IPS-20b (cell line): ENCODE measurements at regions not wholly inside any gene's neighbourhood (a gene's known extent, or its start where the extent isn't known, plus 50 kb on each side); places are given as distances from the start of the nearest gene placed in this dataset.

Experiments
- H3K27ac ChIP-seq: one replicate; pipeline ENCODE4 v1.5.1; 2013; ENCODE audit warnings: low read length
- H3K27me3 ChIP-seq: 2 replicates; pipeline ENCODE4 v1.6.1; 2013; ENCODE audit warnings: mild to moderate bottlenecking, low read length, inconsistent platforms; ENCODE audit not compliant: insufficient read depth
- H3K36me3 ChIP-seq: 2 replicates; pipeline ENCODE4 v1.6.1; 2013; ENCODE audit warnings: low read depth, mild to moderate bottlenecking, inconsistent platforms, low read length, moderate library complexity; ENCODE audit not compliant: insufficient read depth
- H3K4me1 ChIP-seq: 2 replicates; pipeline ENCODE4 v1.6.1; 2013; ENCODE audit warnings: mild to moderate bottlenecking, control low read depth, inconsistent platforms, low read length, moderate library complexity; ENCODE audit not compliant: insufficient read depth
- H3K4me3 ChIP-seq: 2 replicates; pipeline ENCODE4 v1.5.1; 2013; ENCODE audit warnings: mild to moderate bottlenecking, low read length, inconsistent platforms
- H3K9ac ChIP-seq: 2 replicates; pipeline ENCODE4 v1.6.1; 2013; ENCODE audit warnings: low read depth, mild to moderate bottlenecking, inconsistent platforms, low read length, moderate library complexity
- H3K9me3 ChIP-seq: 2 replicates; pipeline ENCODE4 v1.6.1; 2013; ENCODE audit warnings: mild to moderate bottlenecking, low read depth, low read length, inconsistent platforms; ENCODE audit not compliant: insufficient read depth

DNA sequence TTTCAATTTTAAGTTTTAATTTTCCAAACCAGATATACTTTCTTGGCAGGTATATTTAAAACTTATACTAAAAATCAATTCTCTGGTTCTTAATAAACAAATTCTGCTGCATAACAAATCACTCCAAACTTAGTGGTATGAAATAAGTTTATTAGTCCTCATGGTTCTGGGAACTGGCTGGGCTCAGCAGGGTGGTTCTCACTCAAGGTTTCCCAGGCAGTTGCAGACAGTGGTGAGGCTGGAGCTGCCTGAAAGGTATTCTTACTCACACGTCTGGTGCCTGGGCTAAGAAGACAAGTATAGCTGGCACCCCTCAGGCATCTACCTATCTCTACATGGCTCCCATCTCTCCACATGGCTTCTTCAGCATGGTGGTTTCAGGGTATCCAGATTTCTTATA, 308.2 kb upstream of the CCDC196 start:
- no peaks in the 10 kb centered on the region for H3K36me3 ChIP-seq
- no peaks in the 10 kb centered on the region for H3K4me1 ChIP-seq
- H3K9ac ChIP-seq = no peak overlapping the region
- H3K27me3 ChIP-seq = no peaks in the 10 kb centered on the region
- H3K9me3 ChIP-seq = no peaks in the 10 kb centered on the region; the same call in 1 of the 2 replicates
- H3K27ac ChIP-seq = no peak overlapping the region
- H3K4me3 ChIP-seq = no peak overlapping the region

DNA sequence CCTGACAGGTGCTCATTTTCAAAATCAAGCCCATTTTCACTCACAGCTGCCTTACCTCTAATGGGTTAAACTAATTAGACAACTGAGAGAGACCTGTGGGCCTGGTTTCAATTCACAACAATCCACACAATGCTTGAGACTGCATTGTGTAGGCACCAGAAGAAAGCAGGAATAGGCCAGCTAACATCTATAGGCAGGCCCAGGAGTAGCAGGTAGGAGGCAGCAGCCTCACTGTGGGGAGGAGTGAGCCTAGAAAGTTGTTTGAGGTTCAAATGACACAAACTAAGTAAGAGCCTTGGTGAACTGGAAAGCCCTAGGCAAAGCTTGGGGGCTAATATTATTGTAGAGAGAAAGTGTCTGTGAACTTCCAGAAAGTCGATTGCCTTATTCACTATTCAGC, 289.5 kb upstream of the CCDC196 start:
- no peaks in the 10 kb centered on the region for H3K36me3 ChIP-seq
- H3K9ac ChIP-seq = no peak overlapping the region
- no peak overlapping the region for H3K4me3 ChIP-seq
- H3K27me3 ChIP-seq = no peaks in the 10 kb centered on the region
- no peaks in the 10 kb centered on the region; the same call in 1 of the 2 replicates for H3K4me1 ChIP-seq
- peaks cover 3% of the 10 kb centered on the region; the same call in 1 of the 2 replicates for H3K9me3 ChIP-seq
- no peak overlapping the region for H3K27ac ChIP-seq

DNA sequence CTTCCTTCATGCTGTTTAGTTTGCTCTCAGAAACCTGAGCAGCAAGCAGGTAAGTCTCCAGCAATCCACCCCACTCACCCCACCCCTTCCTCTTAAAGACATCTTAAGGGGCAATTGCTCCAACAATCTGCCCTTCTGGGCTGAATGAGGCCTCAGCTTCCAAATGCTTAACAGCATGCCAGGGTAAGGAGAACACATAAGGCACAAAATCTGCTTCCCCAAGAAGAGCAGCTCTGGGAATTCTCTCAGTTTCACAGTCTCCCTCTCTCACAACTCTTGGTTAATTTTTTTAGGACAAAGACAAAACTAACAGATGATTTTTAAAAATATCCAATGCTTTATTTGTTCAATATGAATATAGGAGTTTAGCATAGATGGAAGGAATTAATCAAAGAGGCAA, 288.9 kb upstream of the CCDC196 start:
- no peaks in the 10 kb centered on the region for H3K27me3 ChIP-seq
- no peak overlapping the region for H3K9ac ChIP-seq
- no peak overlapping the region for H3K27ac ChIP-seq
- H3K9me3 ChIP-seq = peaks cover 3% of the 10 kb centered on the region; the same call in 1 of the 2 replicates
- no peaks in the 10 kb centered on the region for H3K36me3 ChIP-seq
- H3K4me1 ChIP-seq = no peaks in the 10 kb centered on the region; the same call in 1 of the 2 replicates
- H3K4me3 ChIP-seq = no peak overlapping the region

DNA sequence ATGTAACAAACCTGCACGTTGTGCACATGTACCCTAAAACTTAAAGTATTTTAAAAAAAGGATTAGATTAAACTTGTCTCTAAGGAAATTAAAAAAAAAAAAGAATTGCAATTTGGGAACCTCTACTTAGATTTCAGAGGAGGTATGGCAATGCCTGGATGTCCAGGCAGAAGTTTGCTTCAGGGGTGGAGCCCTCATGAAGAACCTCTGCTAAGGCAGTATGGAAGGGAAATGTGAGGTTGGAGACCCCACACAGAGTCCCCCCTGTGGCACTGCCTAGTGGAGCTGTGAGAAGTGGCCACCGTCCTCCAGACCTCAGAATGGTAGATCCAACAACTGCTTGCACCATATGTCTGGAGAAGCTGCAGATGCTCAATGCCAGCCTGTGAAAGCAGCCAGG, 279.6 kb upstream of the CCDC196 start:
- H3K36me3 ChIP-seq = no peaks in the 10 kb centered on the region
- H3K27ac ChIP-seq = no peak overlapping the region
- H3K4me3 ChIP-seq = no peak overlapping the region

DNA sequence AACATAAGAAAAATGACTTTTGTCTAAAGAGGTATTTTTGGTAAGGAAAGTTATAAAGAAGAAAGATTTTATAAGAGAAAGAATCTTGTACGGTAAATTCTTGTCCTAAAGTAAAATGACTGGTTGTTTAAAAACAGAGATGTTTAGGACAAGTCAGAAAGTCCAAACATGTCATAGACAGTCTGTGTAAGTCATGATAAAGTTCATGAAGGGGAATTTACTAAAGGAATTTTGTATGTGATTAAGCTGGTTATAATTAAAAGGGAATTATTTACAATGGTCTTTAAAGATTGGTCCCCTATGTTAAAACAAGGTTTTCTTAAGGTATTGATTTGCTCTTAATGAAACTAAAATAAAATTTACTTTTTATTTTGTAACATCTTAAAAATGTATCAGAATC, 269.4 kb upstream of the CCDC196 start:
- no peak overlapping the region for H3K4me3 ChIP-seq
- no peaks in the 10 kb centered on the region for H3K27me3 ChIP-seq
- H3K36me3 ChIP-seq = no peaks in the 10 kb centered on the region; the same call in 1 of the 2 replicates
- 0 out of 2 replicates have a peak, but pooled peaks cover 3% of the 10 kb centered on the region for H3K4me1 ChIP-seq
- peaks cover 65% of the 10 kb centered on the region for H3K9me3 ChIP-seq
- no peak overlapping the region for H3K27ac ChIP-seq
- H3K9ac ChIP-seq = no peak overlapping the region

More for the DNA sequence above, 279.6 kb upstream of the CCDC196 start:
- no peaks in the 10 kb centered on the region for H3K4me1 ChIP-seq
- H3K9ac ChIP-seq = no peak overlapping the region
- no peaks in the 10 kb centered on the region for H3K27me3 ChIP-seq
- H3K9me3 ChIP-seq = peaks cover 26% of the 10 kb centered on the region

DNA sequence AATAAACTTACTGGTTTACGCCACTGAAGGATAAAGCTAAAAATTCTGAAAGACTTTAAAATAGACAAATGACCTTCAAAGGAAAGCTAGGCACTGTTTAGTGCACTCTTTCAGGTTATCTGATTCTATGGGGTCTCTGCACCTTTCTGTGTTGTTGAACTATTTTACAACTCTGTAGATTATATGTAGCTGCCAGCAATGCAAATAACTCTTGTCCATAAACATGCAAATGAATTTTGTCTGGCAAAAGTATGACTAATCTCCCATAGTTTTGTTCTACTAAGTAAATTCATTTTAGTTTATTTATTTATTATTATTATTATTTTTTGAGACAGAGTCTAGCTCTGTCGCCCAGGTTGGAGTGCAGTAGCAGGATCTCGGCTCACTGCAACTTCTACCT, 266.3 kb upstream of the CCDC196 start:
- Histone ChIP-seq H3K4me1 (no peaks in the 10 kb centered on the region), H3K27me3 (no peaks in the 10 kb centered on the region), H3K27ac (no peak overlapping the region), H3K9me3 (peaks cover 48% of the 10 kb centered on the region), H3K4me3 (no peak overlapping the region), H3K9ac (no peak overlapping the region), H3K36me3 (no peaks in the 10 kb centered on the region; the same call in 1 of the 2 replicates)

DNA sequence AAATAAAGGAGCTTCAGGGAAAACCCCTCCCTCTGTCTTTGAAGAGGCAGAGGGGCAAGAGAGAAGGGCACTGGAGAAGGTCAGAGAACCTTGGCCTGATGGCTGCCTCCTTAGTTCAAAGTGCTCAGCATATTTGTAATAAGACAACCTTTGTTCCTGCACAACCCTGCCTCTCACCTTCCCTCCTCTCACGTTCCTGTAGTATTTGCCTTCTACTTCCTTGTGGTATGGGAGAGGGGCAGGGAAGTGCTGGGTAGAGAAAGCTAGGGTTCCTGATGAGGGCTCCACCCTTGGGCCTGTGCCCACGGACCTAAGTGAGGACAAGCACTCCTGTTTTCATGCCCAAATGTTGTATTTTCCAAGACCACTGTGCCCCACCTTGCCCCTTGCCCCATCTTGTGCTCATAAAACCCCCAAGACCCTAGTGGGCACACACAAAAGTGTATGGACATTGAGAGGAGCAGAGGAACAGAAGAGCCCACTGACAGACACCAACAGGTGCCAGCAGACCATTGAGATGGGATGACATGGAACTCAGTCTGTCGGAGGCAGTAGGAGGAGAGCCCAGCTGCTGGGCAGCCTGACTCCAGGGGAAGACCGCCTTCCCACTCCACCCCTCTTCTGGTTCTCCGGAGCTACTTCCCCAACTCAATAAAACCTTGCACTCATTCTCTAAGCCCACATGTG, 261.5 kb upstream of the CCDC196 start:
- Histone ChIP-seq H3K4me1 (no peaks in the 10 kb centered on the region), H3K9ac (no peak overlapping the region), H3K36me3 (no peaks in the 10 kb centered on the region), H3K27me3 (no peaks in the 10 kb centered on the region), H3K9me3 (peaks cover 6% of the 10 kb centered on the region), H3K4me3 (no peak overlapping the region), H3K27ac (no peak overlapping the region)

DNA sequence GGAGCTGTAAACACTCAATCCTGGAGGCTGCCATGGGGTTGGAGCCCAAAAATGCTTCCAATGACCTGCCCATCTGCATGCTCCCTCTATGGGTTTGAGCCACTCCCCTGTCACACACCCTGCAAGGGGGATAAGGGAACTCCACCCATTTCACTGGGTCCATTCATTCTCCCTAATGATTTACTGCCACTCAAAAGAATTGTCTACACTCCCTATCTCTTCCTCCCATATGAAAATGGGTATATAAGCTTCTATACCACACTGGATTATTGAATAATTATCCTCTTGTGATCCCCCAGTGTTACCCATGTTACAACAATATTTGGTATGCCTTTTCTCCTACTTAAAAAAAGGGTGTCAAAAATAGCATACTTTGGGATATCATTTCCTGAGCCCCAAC, 260.8 kb upstream of the CCDC196 start:
- Histone ChIP-seq H3K4me3 (no peak overlapping the region), H3K27ac (no peak overlapping the region), H3K9me3 (peaks cover 4% of the 10 kb centered on the region), H3K9ac (no peak overlapping the region), H3K36me3 (no peaks in the 10 kb centered on the region), H3K27me3 (no peaks in the 10 kb centered on the region), H3K4me1 (no peaks in the 10 kb centered on the region)

DNA sequence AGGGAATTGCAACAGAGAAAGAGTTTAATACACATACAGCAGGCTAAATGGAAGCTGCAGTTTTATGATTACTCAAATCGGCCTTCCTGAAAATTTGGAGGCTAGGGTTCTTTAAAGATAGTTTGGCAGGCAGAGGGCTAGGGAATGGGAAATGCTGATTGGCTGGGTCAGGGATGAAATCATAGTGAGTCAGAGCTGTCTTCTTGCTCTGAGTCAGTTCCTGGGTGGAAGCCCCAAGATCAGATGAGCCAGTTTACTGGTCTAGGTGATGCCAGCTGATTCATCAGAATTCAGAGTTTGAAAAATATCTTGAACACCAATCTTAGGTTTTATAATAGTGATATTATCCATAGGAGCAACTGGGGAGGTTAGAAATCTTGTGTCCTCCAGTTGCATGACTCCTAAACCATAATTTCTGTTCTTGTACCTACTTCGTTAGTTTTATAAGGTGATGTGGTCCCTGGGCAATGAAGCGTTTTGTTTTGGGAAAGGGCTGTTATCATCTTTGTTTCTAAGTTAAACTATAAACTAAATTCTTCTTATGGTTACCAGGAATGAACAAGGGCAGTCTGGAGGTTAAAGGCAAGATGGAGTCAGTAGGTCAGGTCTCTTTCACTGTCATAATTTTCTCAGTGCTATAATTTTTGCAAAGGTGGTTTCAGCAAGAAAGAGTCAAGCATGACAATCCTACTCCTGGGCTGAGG, 257.8 kb upstream of the CCDC196 start:
- H3K27ac ChIP-seq = no peak overlapping the region
- no peak overlapping the region for H3K4me3 ChIP-seq
- no peaks in the 10 kb centered on the region; the same call in 1 of the 2 replicates for H3K27me3 ChIP-seq

DNA sequence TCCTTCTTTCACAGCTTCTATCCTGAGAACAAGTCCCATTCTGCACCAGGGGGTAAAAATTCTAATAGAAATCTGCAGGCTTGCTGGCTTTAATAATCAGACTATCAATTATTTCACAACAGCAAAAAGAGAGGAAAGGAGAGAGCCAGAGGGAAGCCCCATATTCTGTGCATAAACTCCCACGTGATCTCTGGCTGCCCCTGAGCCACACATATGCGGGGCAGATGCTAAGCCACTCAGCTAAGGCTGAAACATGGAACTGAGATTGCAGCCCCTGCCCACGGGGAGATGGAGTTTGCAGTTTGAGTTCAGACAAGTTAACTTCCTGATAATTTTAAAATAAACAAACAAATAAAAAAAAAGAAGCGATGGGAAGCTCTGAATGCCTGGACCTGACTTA, 254.4 kb upstream of the CCDC196 start:
- Histone ChIP-seq H3K4me3 (no peak overlapping the region), H3K27me3 (no peaks in the 10 kb centered on the region; the same call in 1 of the 2 replicates), H3K9me3 (0 out of 2 replicates have a peak, but pooled peaks cover 4% of the 10 kb centered on the region), H3K27ac (no peak overlapping the region), H3K9ac (no peak overlapping the region), H3K36me3 (no peaks in the 10 kb centered on the region), H3K4me1 (no peaks in the 10 kb centered on the region)

More for the DNA sequence above, 257.8 kb upstream of the CCDC196 start:
- Histone ChIP-seq H3K4me1 (no peaks in the 10 kb centered on the region), H3K9ac (no peak overlapping the region), H3K36me3 (no peaks in the 10 kb centered on the region), H3K9me3 (peaks cover 4% of the 10 kb centered on the region; the same call in 1 of the 2 replicates)

DNA sequence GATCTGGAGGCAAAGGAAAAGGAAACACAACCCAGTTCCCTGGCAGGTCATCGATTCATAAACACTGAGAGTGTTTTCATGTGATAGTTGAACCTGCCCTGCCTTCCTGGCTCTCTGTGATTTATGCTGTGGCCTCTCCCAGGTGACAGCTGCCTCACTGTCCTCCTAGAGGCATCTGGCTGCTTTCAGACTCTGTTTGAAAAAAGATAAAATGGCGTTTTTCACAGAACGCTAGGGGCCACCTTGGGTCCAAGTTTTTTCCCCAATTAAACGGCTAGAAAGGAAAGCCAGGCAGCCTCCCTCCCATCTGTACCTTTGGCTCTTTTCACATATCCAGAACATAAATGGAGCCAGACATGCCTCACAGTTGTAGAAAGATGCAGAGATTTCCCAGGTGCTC, 252.6 kb upstream of the CCDC196 start:
- Histone ChIP-seq H3K27me3 (no peaks in the 10 kb centered on the region; the same call in 1 of the 2 replicates), H3K4me3 (no peak overlapping the region), H3K4me1 (no peaks in the 10 kb centered on the region), H3K9me3 (no peaks in the 10 kb centered on the region), H3K36me3 (no peaks in the 10 kb centered on the region), H3K9ac (no peak overlapping the region), H3K27ac (no peak overlapping the region)

DNA sequence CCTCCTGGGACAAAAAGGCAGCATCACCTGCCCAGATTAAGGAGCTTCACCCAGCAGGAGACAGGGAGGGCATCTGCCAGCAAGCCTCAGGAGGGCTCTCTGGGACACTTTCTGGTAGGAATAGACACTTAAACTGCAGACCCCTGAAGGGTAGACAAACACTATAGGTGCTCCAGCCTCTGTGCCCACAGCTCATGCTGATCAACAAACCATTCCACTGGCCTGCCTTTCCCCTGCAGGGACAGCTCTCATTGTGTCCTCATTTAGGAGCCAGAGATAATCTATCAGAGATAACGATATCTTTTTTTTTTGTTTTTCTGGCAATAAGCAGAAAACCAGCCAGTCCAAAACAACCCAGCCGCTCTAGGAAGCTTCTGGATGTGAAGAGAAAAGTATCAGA, 251.8 kb upstream of the CCDC196 start:
- Histone ChIP-seq H3K4me3 (no peak overlapping the region), H3K9me3 (no peaks in the 10 kb centered on the region), H3K9ac (no peak overlapping the region), H3K36me3 (no peaks in the 10 kb centered on the region), H3K27me3 (no peaks in the 10 kb centered on the region; the same call in 1 of the 2 replicates), H3K4me1 (no peaks in the 10 kb centered on the region), H3K27ac (no peak overlapping the region)
